PC-3 (cell line): ENCODE measurements at regions not wholly inside any gene's neighbourhood (a gene's known extent, or its start where the extent isn't known, plus 50 kb on each side); places are given as distances from the start of the nearest gene placed in this dataset.

ENCODE experiments used
- CTCF ChIP-seq: fragments of 300-600 bp; sonication (generic); conservative IDR thresholded peaks from 2 replicates; pipeline ENCODE4 v1.5.1; 2017; ENCODE audit warnings: antibody characterized with exemption, low read depth, mild to moderate bottlenecking, low read length
- EZH2 ChIP-seq: fragments of 300-600 bp; sonication (generic); IDR thresholded peaks from one replicate; pipeline ENCODE4 v1.6.1; 2017; ENCODE audit warnings: antibody characterized with exemption, mild to moderate bottlenecking, low read length; ENCODE audit not compliant: unreplicated experiment
- EZH2phosphoT487 ChIP-seq: fragments of 300-600 bp; sonication (generic); IDR thresholded peaks from 2 replicates; pipeline ENCODE4 v1.6.1; 2018; ENCODE audit warnings: mild to moderate bottlenecking, antibody characterized with exemption, low read length, borderline replicate concordance

DNA sequence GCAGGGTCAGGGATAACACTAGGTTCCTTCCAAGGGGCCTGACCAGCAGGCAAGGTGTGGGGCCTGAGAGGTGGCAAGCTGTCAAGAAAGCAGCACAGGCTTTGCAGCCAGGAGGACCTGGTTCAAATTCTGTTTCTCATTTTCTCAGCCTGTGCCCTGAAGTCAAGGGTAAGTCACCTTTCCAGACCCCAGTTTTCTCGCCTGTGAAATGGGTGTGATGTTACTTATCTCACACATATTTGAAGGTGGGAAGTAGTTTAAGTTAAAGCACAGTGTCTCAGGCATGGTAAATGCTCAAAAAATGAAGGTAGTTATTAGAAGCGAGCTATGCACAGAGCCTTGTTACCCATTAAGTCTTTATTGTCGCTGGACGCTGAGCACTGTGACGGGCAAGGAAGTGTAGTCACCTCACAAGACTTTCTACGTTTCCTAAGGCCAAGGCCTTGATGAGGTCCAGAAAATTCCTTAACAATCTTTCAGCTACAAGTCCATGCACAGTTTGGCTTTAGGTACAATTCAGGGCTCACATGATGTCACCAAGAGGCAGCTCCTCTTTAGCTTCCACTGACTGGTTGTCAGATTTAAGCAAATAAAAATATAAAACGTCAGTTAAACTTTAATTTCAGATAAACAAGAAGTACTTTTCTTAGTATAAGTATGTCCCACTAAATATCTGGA lies 522.6 kb upstream of the PROK2 start:
- no peak for TF ChIP-seq CTCF
- no peak for TF ChIP-seq EZH2
- no peak for TF ChIP-seq EZH2phosphoT487
